ENCODE measurements at regions not wholly inside any gene's neighbourhood (a gene's known extent, or its start where the extent isn't known, plus 50 kb on each side); places are given as distances from the start of the nearest gene placed in this dataset.

GRCh38 chrX:9087271-9088040, 53.5 kb upstream of the FAM9B start:
- DNase-seq: no peak

GRCh38 chrX:9088896-9089295, 55.0 kb upstream of the FAM9B start:
- no peak for DNase-seq

- DNase-seq: no peak
These were observed 56.8 kb upstream of the FAM9B start for GRCh38 chrX:9090766-9091165.

GRCh38 chrX:9091258-9091657, 57.3 kb upstream of the FAM9B start:
- no peak for DNase-seq

GRCh38 chrX:9102956-9103355, 69.0 kb upstream of the FAM9B start:
- DNase-seq: no peak

GRCh38 chrX:9108054-9108453, 74.1 kb upstream of the FAM9B start:
- no peak for DNase-seq

GRCh38 chrX:9110808-9111207, 76.9 kb upstream of the FAM9B start:
- DNase-seq: no peak

GRCh38 chrX:9114245-9114644, 80.3 kb upstream of the FAM9B start:
- no peak for DNase-seq

GRCh38 chrX:9117851-9118250, 83.9 kb upstream of the FAM9B start:
- DNase-seq: no peak

- no peak for DNase-seq
These were observed 88.8 kb upstream of the FAM9B start for GRCh38 chrX:9122519-9123245.

GRCh38 chrX:9127986-9128385, 94.1 kb upstream of the FAM9B start:
- DNase-seq: no peak

GRCh38 chrX:9130031-9130430, 96.1 kb upstream of the FAM9B start:
- DNase-seq: no peak

GRCh38 chrX:9131066-9131465, 97.1 kb upstream of the FAM9B start:
- no peak for DNase-seq

GRCh38 chrX:9132036-9132638, 98.2 kb upstream of the FAM9B start:
- DNase-seq: no peak

- DNase-seq: no peak
These were observed 99.5 kb upstream of the FAM9B start for GRCh38 chrX:9133426-9133825.

GRCh38 chrX:9134366-9134765, 100.4 kb upstream of the FAM9B start:
- DNase-seq: no peak

- no peak for DNase-seq
These were observed 102.1 kb upstream of the FAM9B start for GRCh38 chrX:9135901-9136510.

- no peak for DNase-seq
These were observed 103.2 kb upstream of the FAM9B start for GRCh38 chrX:9137152-9137551.

GRCh38 chrX:9141496-9141895, 107.6 kb upstream of the FAM9B start:
- DNase-seq: no peak

- no peak for DNase-seq
These were observed 110.8 kb upstream of the FAM9B start for GRCh38 chrX:9144701-9145241.

GRCh38 chrX:9146657-9147056, 112.7 kb upstream of the FAM9B start:
- DNase-seq: no peak

- no peak for DNase-seq
These were observed 113.2 kb upstream of the FAM9B start for GRCh38 chrX:9147086-9147485.

- no peak for DNase-seq
These were observed 113.8 kb upstream of the FAM9B start for GRCh38 chrX:9147726-9148125.

All from GDM1 (cell line).